ENCODE measurements at regions not wholly inside any gene's neighbourhood (a gene's known extent, or its start where the extent isn't known, plus 50 kb on each side); places are given as distances from the start of the nearest gene placed in this dataset.
"Not testable (repeated sequence)": the region's sequence is repeated elsewhere in the genome, so short reads cannot be mapped to it uniquely, and the experiment has no call there.

GRCh38 chr2:137900421-137901141 is 63.7 kb upstream of the HNMT start:
- in situ Hi-C loops (cut with HindIII; ENCODE audit: low sequenced_read_pairs): no loop called here
- no peak for DNase-seq (ENCODE audit: low read depth, low spot score)
- H3K4me3 ChIP-seq (ENCODE audit: low read depth, low read length): no peak overlapping the region
- TF ChIP-seq CTCF (IDR thresholded peaks at IDR 0.05; ENCODE audit: low read depth, low read length): no peak

- in situ Hi-C loops (cut with HindIII; ENCODE audit: low sequenced_read_pairs): no loop called here
- DNase-seq (ENCODE audit: low read depth, low spot score): peak; percentile 43
- peak; percentile 56 for TF ChIP-seq CTCF (IDR thresholded peaks at IDR 0.05; ENCODE audit: low read depth, low read length)
- H3K4me3 ChIP-seq (ENCODE audit: low read depth, low read length): no peak overlapping the region
Measured at GRCh38 chr2:137910641-137911040, 53.6 kb upstream of the HNMT start.

- no peak for DNase-seq (ENCODE audit: low read depth, low spot score)
- in situ Hi-C loops (cut with HindIII; ENCODE audit: low sequenced_read_pairs): no loop called here
- H3K4me3 ChIP-seq (ENCODE audit: low read depth, low read length): no peak overlapping the region
- TF ChIP-seq CTCF (IDR thresholded peaks at IDR 0.05; ENCODE audit: low read depth, low read length): no peak
Measured at GRCh38 chr2:137912371-137912770, 51.9 kb upstream of the HNMT start.

- in situ Hi-C loops (cut with HindIII; ENCODE audit: low sequenced_read_pairs): no loop called here
- TF ChIP-seq CTCF (IDR thresholded peaks at IDR 0.05; ENCODE audit: low read depth, low read length): no peak
- H3K4me3 ChIP-seq (ENCODE audit: low read depth, low read length): no peak overlapping the region
- no peak for DNase-seq (ENCODE audit: low read depth, low spot score)
Measured at GRCh38 chr2:137913169-137913568, 51.1 kb upstream of the HNMT start.

- DNase-seq (ENCODE audit: low read depth, low spot score); H3K4me3 ChIP-seq (ENCODE audit: low read depth, low read length); in situ Hi-C loops (cut with HindIII; ENCODE audit: low sequenced_read_pairs): not testable (repeated sequence)
Measured at GRCh38 chr2:137913648-137914047, 50.6 kb upstream of the HNMT start.
